ENCODE measurements at regions not wholly inside any gene's neighbourhood (a gene's known extent, or its start where the extent isn't known, plus 50 kb on each side); places are given as distances from the start of the nearest gene placed in this dataset.

GRCh38 chr5:143583409-143583808, 179.9 kb upstream of the NR3C1 start:
- TF ChIP-seq, protein P1, sequence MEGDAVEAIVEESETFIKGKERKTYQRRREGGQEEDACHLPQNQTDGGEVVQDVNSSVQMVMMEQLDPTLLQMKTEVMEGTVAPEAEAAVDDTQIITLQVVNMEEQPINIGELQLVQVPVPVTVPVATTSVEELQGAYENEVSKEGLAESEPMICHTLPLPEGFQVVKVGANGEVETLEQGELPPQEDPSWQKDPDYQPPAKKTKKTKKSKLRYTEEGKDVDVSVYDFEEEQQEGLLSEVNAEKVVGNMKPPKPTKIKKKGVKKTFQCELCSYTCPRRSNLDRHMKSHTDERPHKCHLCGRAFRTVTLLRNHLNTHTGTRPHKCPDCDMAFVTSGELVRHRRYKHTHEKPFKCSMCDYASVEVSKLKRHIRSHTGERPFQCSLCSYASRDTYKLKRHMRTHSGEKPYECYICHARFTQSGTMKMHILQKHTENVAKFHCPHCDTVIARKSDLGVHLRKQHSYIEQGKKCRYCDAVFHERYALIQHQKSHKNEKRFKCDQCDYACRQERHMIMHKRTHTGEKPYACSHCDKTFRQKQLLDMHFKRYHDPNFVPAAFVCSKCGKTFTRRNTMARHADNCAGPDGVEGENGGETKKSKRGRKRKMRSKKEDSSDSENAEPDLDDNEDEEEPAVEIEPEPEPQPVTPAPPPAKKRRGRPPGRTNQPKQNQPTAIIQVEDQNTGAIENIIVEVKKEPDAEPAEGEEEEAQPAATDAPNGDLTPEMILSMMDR (IDR thresholded peaks at IDR 0.05; ENCODE audit: low read length) = no peak
- no peak for TF ChIP-seq EZH2 (optimal IDR thresholded peaks at IDR 0.05; ENCODE audit: low read depth, low read length)

Measured in MM.1S (cell line).